ENCODE measurements at regions not wholly inside any gene's neighbourhood (a gene's known extent, or its start where the extent isn't known, plus 50 kb on each side); places are given as distances from the start of the nearest gene placed in this dataset.

DNA sequence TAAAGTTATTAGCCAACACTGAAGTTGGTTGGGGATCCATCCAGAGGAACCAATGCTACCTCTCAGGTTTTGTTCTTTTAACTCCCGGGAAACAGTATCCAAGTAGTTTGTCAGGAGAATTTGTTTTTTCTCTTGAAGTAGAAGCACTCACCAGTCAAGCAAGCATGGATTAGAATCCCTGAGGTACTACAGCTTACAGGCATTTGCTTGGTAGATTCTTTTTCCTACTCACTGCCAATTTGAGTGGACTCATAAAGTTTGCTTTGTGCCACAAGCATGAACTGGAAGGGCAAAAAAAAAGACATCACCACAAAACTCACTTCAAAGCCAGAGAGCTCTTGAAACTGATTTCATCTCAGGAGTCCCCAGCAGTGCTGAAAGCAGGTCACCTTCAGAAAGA lies 167.4 kb downstream of the MBOAT1 start:
- Histone ChIP-seq H3K27me3 (ENCODE audit: control insufficient read depth in 1 of 2, insufficient read depth in 2 of 2, low read length in 2 of 2) (no peaks in the 10 kb centered on the region), H3K4me3 (ENCODE audit: low read length) (no peak overlapping the region), H3K9me3 (ENCODE audit: control insufficient read depth in 1 of 2, insufficient read depth in 1 of 2, low read length in 2 of 2) (no peaks in the 10 kb centered on the region), H3K36me3 (ENCODE audit: insufficient read depth, low read length) (no peaks in the 10 kb centered on the region), H3K27ac (ENCODE audit: low read depth in 1 of 2, low read length in 2 of 2) (no peak overlapping the region), H3K4me1 (ENCODE audit: insufficient read depth, low read length) (no peaks in the 10 kb centered on the region)
- Mint-ChIP-seq H3K36me3 (ENCODE audit: low read depth) (no peaks in the 10 kb centered on the region), H3K9me3 (no peaks in the 10 kb centered on the region), H3K4me1 (ENCODE audit: low read depth) (no peaks in the 10 kb centered on the region), H3K27me3 (no peaks in the 10 kb centered on the region), H3K4me3 (no peak overlapping the region), H3K27ac (no peak overlapping the region)
- TF ChIP-seq, protein P1, sequence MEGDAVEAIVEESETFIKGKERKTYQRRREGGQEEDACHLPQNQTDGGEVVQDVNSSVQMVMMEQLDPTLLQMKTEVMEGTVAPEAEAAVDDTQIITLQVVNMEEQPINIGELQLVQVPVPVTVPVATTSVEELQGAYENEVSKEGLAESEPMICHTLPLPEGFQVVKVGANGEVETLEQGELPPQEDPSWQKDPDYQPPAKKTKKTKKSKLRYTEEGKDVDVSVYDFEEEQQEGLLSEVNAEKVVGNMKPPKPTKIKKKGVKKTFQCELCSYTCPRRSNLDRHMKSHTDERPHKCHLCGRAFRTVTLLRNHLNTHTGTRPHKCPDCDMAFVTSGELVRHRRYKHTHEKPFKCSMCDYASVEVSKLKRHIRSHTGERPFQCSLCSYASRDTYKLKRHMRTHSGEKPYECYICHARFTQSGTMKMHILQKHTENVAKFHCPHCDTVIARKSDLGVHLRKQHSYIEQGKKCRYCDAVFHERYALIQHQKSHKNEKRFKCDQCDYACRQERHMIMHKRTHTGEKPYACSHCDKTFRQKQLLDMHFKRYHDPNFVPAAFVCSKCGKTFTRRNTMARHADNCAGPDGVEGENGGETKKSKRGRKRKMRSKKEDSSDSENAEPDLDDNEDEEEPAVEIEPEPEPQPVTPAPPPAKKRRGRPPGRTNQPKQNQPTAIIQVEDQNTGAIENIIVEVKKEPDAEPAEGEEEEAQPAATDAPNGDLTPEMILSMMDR (IDR thresholded peaks at IDR 0.05): no peak
- ChIA-PET CTCF (no interaction called here), POLR2A (no interaction called here)
- intact Hi-C loops (cut with DNase I, micrococcal nuclease): no loop called here
- no peak for ATAC-seq (ENCODE audit: poor library complexity)
- DNase-seq: no peak
